ENCODE measurements at regions not wholly inside any gene's neighbourhood (a gene's known extent, or its start where the extent isn't known, plus 50 kb on each side); places are given as distances from the start of the nearest gene placed in this dataset.

- peaks cover 21 to 31% of the 10 kb centered on the region in 2 experiments for H3K4me1 Mint-ChIP-seq
- no peaks in the 10 kb centered on the region for H3K36me3 Mint-ChIP-seq (ENCODE audit: insufficient read depth in 1 of 3, low read depth in 3 of 3)
- H2BK20ac ChIP-seq (ENCODE audit: low read depth, low read length, poor library complexity, severe bottlenecking), result no peak overlapping the region
- no peak overlapping the region for H4K91ac ChIP-seq (ENCODE audit: insufficient read length, low read depth, low read length)
- no peaks in the 10 kb centered on the region for H3K79me2 ChIP-seq (ENCODE audit: insufficient read depth, low read length)
- DNase-seq, result no peak
- H4K8ac ChIP-seq (replicated peaks; ENCODE audit: insufficient read length, low read depth, low read length), result no peak overlapping the region
- no peak overlapping the region for H2AFZ ChIP-seq (ENCODE audit: low read length)
- no peak overlapping the region for H3K27ac ChIP-seq (ENCODE audit: insufficient read length, low read depth, low read length)
- peaks cover 4% of the 10 kb centered on the region for H3K27me3 Mint-ChIP-seq (ENCODE audit: low read depth)
- no peaks in the 10 kb centered on the region for H4K20me1 ChIP-seq (ENCODE audit: control insufficient read depth, insufficient read depth, insufficient read length)
- no peak for TF ChIP-seq CTCF (conservative IDR thresholded peaks at IDR 0.05)
- H3K23me2 ChIP-seq (ENCODE audit: insufficient read length, low read depth, low read length, poor library complexity, severe bottlenecking), result no peaks in the 10 kb centered on the region
- no peak overlapping the region for H3K23ac ChIP-seq (ENCODE audit: insufficient read length, low read depth, low read length)
- no peak overlapping the region for H3T11ph ChIP-seq (ENCODE audit: low read length)
- H3K9me3 Mint-ChIP-seq, result peaks cover 0 to 2% of the 10 kb centered on the region in 2 experiments; a peak in 2 of 5 replicates
- H3K79me1 ChIP-seq (ENCODE audit: insufficient read depth, low read depth, low read length, poor library complexity, severe bottlenecking), result no peaks in the 10 kb centered on the region
- whole genome bisulfite sequencing (ENCODE audit: extremely low coverage, insufficient read length, low lambda C conversion rate), result no CpG with 5 or more reads among the region's 5 CpGs
- no peak overlapping the region for H3K56ac ChIP-seq (ENCODE audit: insufficient read length, low read depth, low read length)
- H3K9me3 ChIP-seq (ENCODE audit: control insufficient read depth, low read depth, low read length), result no peaks in the 10 kb centered on the region
- no peaks in the 10 kb centered on the region; the same call in 1 of the 2 replicates for H3K27me3 ChIP-seq (ENCODE audit: insufficient read depth, low read length)
- H3K4me3 Mint-ChIP-seq, result no peak overlapping the region
- no peak overlapping the region for H2BK5ac ChIP-seq (ENCODE audit: insufficient read length, low read length)
- H3K4me2 ChIP-seq (ENCODE audit: insufficient read depth, insufficient read length, low read length), result no peak overlapping the region
- no peak overlapping the region for H2BK120ac ChIP-seq (ENCODE audit: low read depth, low read length, poor library complexity, severe bottlenecking)
- no peak overlapping the region for H3K27ac Mint-ChIP-seq
- no peak overlapping the region for H4K5ac ChIP-seq (ENCODE audit: insufficient read length, low read depth, low read length)
- H3K9ac ChIP-seq (ENCODE audit: extremely low read depth, insufficient read length, low read length), result no peak overlapping the region
- no peak overlapping the region for H3K18ac ChIP-seq (ENCODE audit: insufficient read length, low read depth, low read length)
- no peak overlapping the region for H2BK12ac ChIP-seq (ENCODE audit: insufficient read length, low read depth, low read length)
- H3K14ac ChIP-seq (ENCODE audit: insufficient read depth, low read length), result no peak overlapping the region
- H2AK5ac ChIP-seq (ENCODE audit: insufficient read length, low read length), result no peak overlapping the region
- peaks cover 2% of the 10 kb centered on the region; the same call in 1 of the 2 replicates for H3K4me1 ChIP-seq (ENCODE audit: insufficient read depth, low read length)
- no peak overlapping the region for H2BK15ac ChIP-seq (ENCODE audit: low read depth, low read length)
- H3K4ac ChIP-seq (ENCODE audit: low read depth, low read length), result no peak overlapping the region
Observed at GRCh38 chr6:222468-222867, 69.8 kb upstream of the DUSP22 start.
